Hematopoietic multipotent progenitor cell (in vitro differentiated cells): ENCODE measurements at regions not wholly inside any gene's neighbourhood (a gene's known extent, or its start where the extent isn't known, plus 50 kb on each side); places are given as distances from the start of the nearest gene placed in this dataset.
A peak's percentile ranks its signal among the peaks of the same experiment; 100 is the strongest.
"Not testable (repeated sequence)": the region's sequence is repeated elsewhere in the genome, so short reads cannot be mapped to it uniquely, and the experiment has no call there.

Source experiments
- DNase-seq, 3 donors: peaks; one replicate each; pipeline ENCODE4 v3.0.0-alpha.2; 2011 to 2015; ENCODE audit warnings: low read depth in 2 of 3, low spot score in 2 of 3

GRCh38 chrX:65331371-65331770 is 203.2 kb downstream of the LAS1L start:
- no peak for DNase-seq

- DNase-seq: no peak
Measured at GRCh38 chrX:65300104-65300809, 234.3 kb downstream of the LAS1L start.

GRCh38 chrX:65282905-65283304 is 251.7 kb downstream of the LAS1L start:
- DNase-seq: not testable (repeated sequence)

GRCh38 chrX:65273152-65273551 is 261.4 kb downstream of the LAS1L start:
- DNase-seq: no peak

- DNase-seq: no peak
Measured at GRCh38 chrX:65266482-65266881, 268.1 kb downstream of the LAS1L start.

- DNase-seq: no peak
Measured at GRCh38 chrX:65253817-65254216, 277.6 kb upstream of the ZC4H2 start.

GRCh38 chrX:65241059-65241721 is 264.9 kb upstream of the ZC4H2 start:
- no peak for DNase-seq

GRCh38 chrX:65203545-65203944 is 227.3 kb upstream of the ZC4H2 start:
- no peak for DNase-seq

- peak in 2 of 3 donors; percentile 7 to 29 for DNase-seq
Measured at GRCh38 chrX:65196758-65197360, 220.6 kb upstream of the ZC4H2 start.

GRCh38 chrX:65195621-65196020 is 219.4 kb upstream of the ZC4H2 start:
- DNase-seq: no peak

GRCh38 chrX:65194547-65194946 is 218.3 kb upstream of the ZC4H2 start:
- no peak for DNase-seq

- DNase-seq: not testable (repeated sequence)
Measured at GRCh38 chrX:65163325-65163724, 187.1 kb upstream of the ZC4H2 start.

GRCh38 chrX:65148232-65148631 is 172.0 kb upstream of the ZC4H2 start:
- no peak for DNase-seq

GRCh38 chrX:65136424-65136823 is 160.2 kb upstream of the ZC4H2 start:
- DNase-seq: no peak

- DNase-seq: peak in 2 of 3 donors; percentile 49 to 77
Measured at GRCh38 chrX:65127842-65128241, 151.6 kb upstream of the ZC4H2 start.

- no peak for DNase-seq
Measured at GRCh38 chrX:65098851-65099250, 122.6 kb upstream of the ZC4H2 start.

- no peak for DNase-seq
Measured at GRCh38 chrX:65093658-65094057, 117.4 kb upstream of the ZC4H2 start.

GRCh38 chrX:65073233-65073632 is 97.0 kb upstream of the ZC4H2 start:
- DNase-seq: no peak

- DNase-seq: no peak
Measured at GRCh38 chrX:65072590-65072989, 96.3 kb upstream of the ZC4H2 start.

GRCh38 chrX:65058626-65059025 is 82.4 kb upstream of the ZC4H2 start:
- DNase-seq: not testable (repeated sequence)

GRCh38 chrX:65045001-65045400 is 68.8 kb upstream of the ZC4H2 start:
- no peak for DNase-seq

- no peak for DNase-seq
Measured at GRCh38 chrX:65035446-65035770, 59.2 kb upstream of the ZC4H2 start.
